Aorta (tissue), 5 donors: ENCODE measurements at regions not wholly inside any gene's neighbourhood (a gene's known extent, or its start where the extent isn't known, plus 50 kb on each side); places are given as distances from the start of the nearest gene placed in this dataset.

Source experiments
- ATAC-seq: fragments of 200-7000 bp; cut with Tn5 transposase; one replicate; pipeline ENCODE4 v1.9.1; 2022; ENCODE audit warnings: moderate library complexity; ENCODE audit not compliant: low FRiP score
- DNase-seq, 2 donors: peaks; one replicate each; pipeline ENCODE4 v3.0.0-alpha.2; 2020
- H3K27ac ChIP-seq, 2 donors: one replicate each; pipeline ENCODE4 v1.5.1; 2013; ENCODE audit warnings: low read length in 2 of 2, mild to moderate bottlenecking in 2 of 2, moderate library complexity in 2 of 2, control low read depth in 1 of 2, inconsistent platforms in 1 of 2, low read depth in 1 of 2
- H3K27me3 ChIP-seq, 2 donors: one replicate each; pipeline ENCODE4 v1.6.1; 2013; ENCODE audit warnings: control low read depth in 1 of 2, low read length in 1 of 2, mild to moderate bottlenecking in 1 of 2, moderate library complexity in 1 of 2; ENCODE audit not compliant: insufficient read depth in 2 of 2, control insufficient read depth in 1 of 2
- H3K36me3 ChIP-seq, 2 donors: one replicate each; pipeline ENCODE4 v1.6.1; 2013; ENCODE audit warnings: control low read depth in 1 of 2, low read length in 1 of 2, mild to moderate bottlenecking in 1 of 2; ENCODE audit not compliant: insufficient read depth in 2 of 2, control insufficient read depth in 1 of 2
- H3K4me1 ChIP-seq, 2 donors: one replicate each; pipeline ENCODE4 v1.6.1; 2013; ENCODE audit warnings: low read length in 2 of 2, control low read depth in 1 of 2, mild to moderate bottlenecking in 1 of 2, moderate library complexity in 1 of 2; ENCODE audit not compliant: insufficient read depth in 2 of 2, control insufficient read depth in 1 of 2
- H3K4me3 ChIP-seq, 2 donors: one replicate each; pipeline ENCODE4 v1.5.1; 2013; ENCODE audit warnings: low read length in 2 of 2, control low read depth in 1 of 2, mild to moderate bottlenecking in 1 of 2
- H3K9me3 ChIP-seq: one replicate; pipeline ENCODE4 v1.6.1; 2013; ENCODE audit warnings: mild to moderate bottlenecking, low read length; ENCODE audit not compliant: control insufficient read depth
- WGBS, 2 donors: extraction: QIAGEN DNeasy Blood & Tissue Kit; methylation state at CpG; one replicate each; pipeline ENCODE4 v1.1.7; 2013; 5-methylcytosine and 5-hydroxymethylcytosine counted together
- intact Hi-C, 2 donors: fragments of 100-400 bp; cut with DNase I; formaldehyde crosslinking; loops; one replicate each; pipeline versions ENCODE4 v1.14.2 to v1.15.0; 2022
- donor health status: healthy with polysubstance abuse.
- donor health status: Bipolar disorder and iron deficiency.
- donor health status: DM: no; HTN: no; CAD: no.
- donor health status: DM: no; HTN: no; CAD: no.
- donor health status: DM: yes; HTN: yes; CAD: no.

GRCh38 chr13:34419755-34420154 lies 522.3 kb upstream of the NBEA start:
- Histone ChIP-seq H3K9me3 (no peaks in the 10 kb centered on the region), H3K4me3 (no peak overlapping the region), H3K4me1 (no peaks in the 10 kb centered on the region), H3K27ac (no peak overlapping the region), H3K36me3 (no peaks in the 10 kb centered on the region), H3K27me3 (no peaks in the 10 kb centered on the region)
- DNase-seq (no peak), ATAC-seq (no peak)
- 88 to 89% methylated on average over 6 of the region's 6 CpGs for WGBS, 2 donors
- intact Hi-C loops = no loop called here

DNA sequence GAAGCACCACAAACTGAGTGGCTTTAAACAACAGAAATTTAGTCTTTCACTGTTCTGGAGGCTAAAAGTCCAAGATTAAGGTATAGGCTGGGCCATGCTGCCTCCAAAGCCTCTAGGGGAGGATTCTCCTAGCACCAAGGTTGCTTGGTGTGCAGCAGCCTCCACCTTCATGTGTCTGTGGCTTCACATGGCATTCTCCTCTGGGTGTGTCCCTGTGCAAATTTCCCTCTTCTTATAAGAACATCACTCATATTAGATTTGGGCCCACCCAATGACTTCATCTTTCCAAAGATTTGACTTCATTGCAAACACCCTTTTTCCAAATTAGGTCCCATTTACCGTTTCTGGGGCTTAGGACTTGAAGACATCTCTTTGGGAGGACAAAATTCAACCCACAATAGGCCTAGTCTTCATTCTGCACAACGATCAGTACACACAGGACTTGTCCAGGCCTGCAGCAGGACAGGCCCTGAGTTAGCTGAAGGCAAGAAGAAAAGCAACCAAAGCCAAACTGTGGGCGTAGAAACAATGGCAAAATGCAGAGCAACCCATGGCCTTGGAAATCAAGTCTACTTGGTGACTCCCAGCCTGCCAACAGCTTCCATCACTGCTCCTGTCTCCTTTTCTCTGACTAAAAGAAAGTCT lies 521.2 kb upstream of the NBEA start:
- no peaks in the 10 kb centered on the region for H3K9me3 ChIP-seq
- H3K27ac ChIP-seq = no peak overlapping the region
- H3K4me3 ChIP-seq = no peak overlapping the region
- no peaks in the 10 kb centered on the region for H3K36me3 ChIP-seq
- no peak for ATAC-seq
- H3K27me3 ChIP-seq = no peaks in the 10 kb centered on the region
- WGBS, 2 donors = 93% methylated on average over 3 of the region's 3 CpGs
- intact Hi-C loops = no loop called here
- H3K4me1 ChIP-seq = no peaks in the 10 kb centered on the region
- no peak for DNase-seq

GRCh38 chr13:34421347-34421719 lies 520.7 kb upstream of the NBEA start:
- intact Hi-C loops = no loop called here
- Histone ChIP-seq H3K9me3 (no peaks in the 10 kb centered on the region), H3K27ac (no peak overlapping the region), H3K27me3 (no peaks in the 10 kb centered on the region), H3K36me3 (no peaks in the 10 kb centered on the region), H3K4me1 (no peaks in the 10 kb centered on the region), H3K4me3 (no peak overlapping the region)
- ATAC-seq (no peak), DNase-seq (no peak)

GRCh38 chr13:34421858-34422475 lies 520.1 kb upstream of the NBEA start:
- Histone ChIP-seq H3K9me3 (no peaks in the 10 kb centered on the region), H3K27me3 (no peaks in the 10 kb centered on the region), H3K36me3 (no peaks in the 10 kb centered on the region), H3K4me3 (no peak overlapping the region), H3K27ac (no peak overlapping the region), H3K4me1 (no peaks in the 10 kb centered on the region)
- no peak for DNase-seq
- 79 to 87% methylated on average over 4 of the region's 4 CpGs for WGBS, 2 donors
- ATAC-seq = no peak
- intact Hi-C loops = no loop called here

GRCh38 chr13:34422956-34423355 lies 519.1 kb upstream of the NBEA start:
- WGBS, 2 donors = 96% methylated on average over 6 of the region's 6 CpGs
- no peaks in the 10 kb centered on the region for H3K4me1 ChIP-seq
- H3K27ac ChIP-seq = no peak overlapping the region
- H3K4me3 ChIP-seq = no peak overlapping the region
- DNase-seq = no peak
- H3K36me3 ChIP-seq = no peaks in the 10 kb centered on the region
- no peak for ATAC-seq
- no peaks in the 10 kb centered on the region for H3K9me3 ChIP-seq
- H3K27me3 ChIP-seq = no peaks in the 10 kb centered on the region
- intact Hi-C loops = no loop called here

DNA sequence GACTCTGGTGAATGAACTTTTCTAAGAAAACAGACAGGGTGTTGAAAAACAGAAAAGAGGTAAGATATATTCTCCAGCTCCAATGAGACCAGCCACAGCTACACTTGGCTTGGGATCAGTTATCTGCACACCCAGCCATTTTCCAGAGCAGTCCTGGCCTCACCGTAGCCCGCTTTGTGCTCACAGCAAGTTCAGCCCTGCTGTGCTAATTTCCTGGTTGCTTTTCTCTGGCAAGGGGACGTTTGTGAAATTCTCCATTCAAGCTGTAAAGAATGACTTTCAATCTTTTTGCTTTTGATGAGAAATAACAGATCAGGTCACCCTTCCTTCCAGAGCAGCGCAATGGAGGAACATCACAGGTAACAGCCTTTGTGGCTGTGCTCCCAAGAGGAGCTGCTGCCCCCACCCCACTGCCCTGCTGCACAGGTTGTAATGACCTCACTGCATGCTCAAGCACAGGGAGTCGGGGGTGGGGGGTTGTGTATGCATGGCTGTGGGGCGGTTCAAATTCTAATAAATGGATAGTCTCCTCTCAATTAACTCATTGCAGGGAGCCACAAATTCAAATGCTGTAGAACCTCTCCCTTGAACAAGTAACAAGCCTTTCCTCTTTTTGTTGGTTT lies 516.6 kb upstream of the NBEA start:
- no peak for ATAC-seq
- 71 to 76% methylated on average over 6 of the region's 6 CpGs for WGBS, 2 donors

DNA sequence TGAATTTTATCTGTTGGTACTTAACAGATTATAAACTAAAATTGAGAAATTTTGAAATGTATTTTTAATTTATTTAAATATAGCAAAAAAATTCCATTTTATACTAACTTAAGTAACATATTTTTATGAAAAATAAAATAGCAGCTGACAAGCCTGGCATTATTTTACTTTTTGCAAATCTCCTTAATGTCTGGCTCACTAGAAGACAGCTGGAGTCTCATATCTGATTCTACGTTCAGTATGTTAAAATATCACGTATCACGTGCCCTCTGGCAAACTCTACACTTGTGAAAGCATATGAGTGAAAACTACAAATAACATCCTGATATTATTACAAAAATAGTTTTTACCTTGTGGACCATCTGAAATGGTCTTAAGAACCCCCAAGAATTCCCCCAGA lies 513.2 kb upstream of the NBEA start:
- Histone ChIP-seq H3K27me3 (no peaks in the 10 kb centered on the region), H3K9me3 (no peaks in the 10 kb centered on the region), H3K4me3 (no peak overlapping the region), H3K4me1 (no peaks in the 10 kb centered on the region), H3K27ac (no peak overlapping the region), H3K36me3 (no peaks in the 10 kb centered on the region)
- intact Hi-C loops = no loop called here
- DNase-seq (no peak), ATAC-seq (no peak)
- WGBS, 2 donors = 60 to 74% methylated on average over 3 of the region's 3 CpGs

More for the DNA sequence above, 516.6 kb upstream of the NBEA start:
- Histone ChIP-seq H3K27ac (no peak overlapping the region), H3K9me3 (no peaks in the 10 kb centered on the region), H3K27me3 (no peaks in the 10 kb centered on the region), H3K36me3 (no peaks in the 10 kb centered on the region), H3K4me3 (no peak overlapping the region), H3K4me1 (no peaks in the 10 kb centered on the region)
- intact Hi-C loops = no loop called here
- DNase-seq = no peak

DNA sequence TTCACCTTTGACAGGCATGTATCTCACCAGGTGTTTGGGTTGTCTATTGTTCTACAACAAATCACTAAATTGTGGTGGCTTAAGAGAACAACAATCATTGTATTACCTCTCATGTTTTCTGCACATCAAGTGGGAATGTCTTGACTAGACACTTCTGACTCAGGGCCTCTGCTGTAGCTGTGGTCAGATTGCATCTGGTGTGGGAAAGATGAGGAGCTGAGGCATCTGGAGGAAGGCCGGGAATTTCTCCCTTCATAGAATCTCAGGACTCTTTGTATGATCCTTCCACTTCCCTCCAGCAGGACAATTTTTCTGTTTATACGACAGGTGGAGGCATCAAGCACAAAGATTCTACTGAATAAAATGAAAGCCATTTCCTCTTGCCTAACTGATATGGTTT lies 511.8 kb upstream of the NBEA start:
- Histone ChIP-seq H3K27me3 (no peaks in the 10 kb centered on the region), H3K4me1 (no peaks in the 10 kb centered on the region), H3K9me3 (no peaks in the 10 kb centered on the region), H3K36me3 (no peaks in the 10 kb centered on the region), H3K27ac (no peak overlapping the region), H3K4me3 (no peak overlapping the region)
- DNase-seq = no peak
- WGBS, 2 donors = 94 to 100% methylated on average over 2 of the region's 2 CpGs
- intact Hi-C loops = no loop called here
- ATAC-seq = no peak
